IMR-90 (cell line): ENCODE measurements at regions not wholly inside any gene's neighbourhood (a gene's known extent, or its start where the extent isn't known, plus 50 kb on each side); places are given as distances from the start of the nearest gene placed in this dataset.

Experiments
- ATAC-seq: fragments of 200-7000 bp; cut with Tn5 transposase; 2 replicates; pipeline ENCODE4 v1.9.1; 2020; ENCODE audit warnings: low read depth, mild to moderate bottlenecking, moderate library complexity
- BruUV-seq: library from RNA; stranded (reverse); fragments of 400-500 nt; replicated peaks from 2 replicates; lab custom pipeline; 2021; lab: Mats Ljungman, UMichigan
- CTCF ChIA-PET: fragments of 300-600 bp; formaldehyde crosslinking; extraction: SDS; loops from one replicate; lab custom pipeline; 2021; ENCODE audit warnings: antibody characterized with exemption; lab: Yijun Ruan, JAX
- POLR2A ChIA-PET: fragments of 300-600 bp; sonication (Branson Sonifier 250); formaldehyde crosslinking; loops from one replicate; lab custom pipeline; 2022; ENCODE audit warnings: antibody characterized with exemption; ENCODE audit not compliant: unreplicated experiment; lab: Charles Lee
- DNase-seq: peaks from one replicate; pipeline ENCODE4 v3.0.0; 2013
- H2AFZ ChIP-seq: replicated peaks from 2 replicates; pipeline ENCODE3; 2013; ENCODE audit warnings: low read length, mild to moderate bottlenecking; ENCODE audit not compliant: poor library complexity
- H2AK5ac ChIP-seq: 2 replicates; pipeline ENCODE4 v1.6.1; 2013; ENCODE audit warnings: low read depth, low read length, inconsistent platforms
- H2AK9ac ChIP-seq: replicated peaks from 2 replicates; pipeline ENCODE3; 2013; ENCODE audit warnings: mild to moderate bottlenecking, low read depth, low read length, moderate library complexity; ENCODE audit not compliant: poor library complexity
- H2BK120ac ChIP-seq: 2 replicates; pipeline ENCODE4 v1.6.1; 2013; ENCODE audit warnings: low read depth, low read length, inconsistent platforms
- H2BK15ac ChIP-seq: 3 replicates; pipeline ENCODE4 v1.6.1; 2013; ENCODE audit warnings: low read depth, low read length, inconsistent platforms
- H2BK20ac ChIP-seq: 2 replicates; pipeline ENCODE4 v1.6.1; 2013; ENCODE audit warnings: low read depth, mild to moderate bottlenecking, inconsistent platforms, low read length, moderate library complexity
- H2BK5ac ChIP-seq: 2 replicates; pipeline ENCODE4 v1.6.1; 2013; ENCODE audit warnings: mild to moderate bottlenecking, low read depth, low read length, inconsistent platforms; ENCODE audit not compliant: poor library complexity, severe bottlenecking
- H3K14ac ChIP-seq: replicated peaks from 2 replicates; pipeline ENCODE4 v1.6.1; 2013; ENCODE audit warnings: low read depth, low read length, inconsistent platforms
- H3K18ac ChIP-seq: 2 replicates; pipeline ENCODE4 v1.6.1; 2013; ENCODE audit warnings: low read depth, low read length, control low read depth
- H3K23ac ChIP-seq: 2 replicates; pipeline ENCODE4 v1.6.1; 2013; ENCODE audit warnings: low read depth, low read length, inconsistent platforms
- H3K27ac ChIP-seq: 2 replicates; pipeline ENCODE4 v1.5.1; 2013; ENCODE audit warnings: mild to moderate bottlenecking, control low read depth, low read length; ENCODE audit not compliant: insufficient read depth
- H3K27me3 ChIP-seq: 2 replicates; pipeline ENCODE4 v1.6.1; 2013; ENCODE audit warnings: low read length; ENCODE audit not compliant: control insufficient read depth, insufficient read depth
- H3K36me3 ChIP-seq: 2 replicates; pipeline ENCODE4 v1.6.1; 2013; ENCODE audit warnings: low read length, mixed read lengths; ENCODE audit not compliant: control insufficient read depth, insufficient read depth
- H3K4ac ChIP-seq: 2 replicates; pipeline ENCODE4 v1.6.1; 2013; ENCODE audit warnings: low read depth, low read length, inconsistent platforms
- H3K4me1 ChIP-seq: 2 replicates; pipeline ENCODE4 v1.6.1; 2013; ENCODE audit warnings: low read length, mixed read lengths; ENCODE audit not compliant: control insufficient read depth, insufficient read depth
- H3K4me2 ChIP-seq: 2 replicates; pipeline ENCODE4 v1.6.1; 2013; ENCODE audit warnings: low read depth, mild to moderate bottlenecking, control low read depth, low read length, moderate library complexity
- H3K4me3 ChIP-seq: 2 replicates; pipeline ENCODE4 v1.5.1; 2013; ENCODE audit warnings: low read depth, mild to moderate bottlenecking, control low read depth, low read length, moderate library complexity; ENCODE audit not compliant: insufficient read depth
- H3K56ac ChIP-seq: 2 replicates; pipeline ENCODE4 v1.6.1; 2013; ENCODE audit warnings: low read length, inconsistent platforms; ENCODE audit not compliant: insufficient read depth; ENCODE audit errors: extremely low read depth
- H3K79me1 ChIP-seq, 2 experiments: 2 replicates each; pipeline ENCODE4 v1.6.1; 2013; ENCODE audit warnings: low read length in 2 of 2, inconsistent platforms in 1 of 2, low read depth in 1 of 2
- H3K9ac ChIP-seq: 2 replicates; pipeline ENCODE4 v1.6.1; 2013; ENCODE audit warnings: low read depth, low read length, control low read depth
- H3K9me1 ChIP-seq: 2 replicates; pipeline ENCODE4 v1.6.1; 2013; ENCODE audit warnings: low read length, inconsistent platforms; ENCODE audit not compliant: insufficient read depth
- H3K9me3 ChIP-seq: 2 replicates; pipeline ENCODE4 v1.6.1; 2013; ENCODE audit warnings: low read length; ENCODE audit not compliant: control insufficient read depth, insufficient read depth
- H4K20me1 ChIP-seq: 2 replicates; pipeline ENCODE4 v1.6.1; 2013; ENCODE audit warnings: low read length, inconsistent platforms; ENCODE audit not compliant: insufficient read depth
- H4K5ac ChIP-seq: 2 replicates; pipeline ENCODE4 v1.6.1; 2013; ENCODE audit warnings: mild to moderate bottlenecking, low read depth, low read length, control low read depth
- H4K8ac ChIP-seq, 2 experiments: 2 replicates each; pipeline ENCODE4 v1.6.1; 2013; ENCODE audit warnings: low read depth in 2 of 2, low read length in 2 of 2, control low read depth in 1 of 2, inconsistent platforms in 1 of 2
- H4K91ac ChIP-seq: 2 replicates; pipeline ENCODE4 v1.6.1; 2013; ENCODE audit warnings: low read depth, low read length, inconsistent platforms; ENCODE audit not compliant: insufficient read depth
- BHLHE40 ChIP-seq: fragments of 150-350 bp; IDR thresholded peaks from 2 replicates; pipeline ENCODE4 v1.6.1; 2016; ENCODE audit warnings: mild to moderate bottlenecking, low read depth, low read length
- CEBPB ChIP-seq: IDR thresholded peaks from 2 replicates; pipeline ENCODE4 v1.6.1; 2012; ENCODE audit warnings: low read depth, low read length, improper control_type of control experiment
- CHD1 ChIP-seq: IDR thresholded peaks from 2 replicates; pipeline ENCODE4 v1.6.1; 2012; ENCODE audit warnings: low read depth, low read length, improper control_type of control experiment
- CTCF ChIP-seq: conservative IDR thresholded peaks from 2 replicates; pipeline ENCODE4 v1.5.1; 2012; ENCODE audit warnings: mild to moderate bottlenecking, low read depth, low read length, improper control_type of control experiment
- ELK1 ChIP-seq: fragments of 150-350 bp; IDR thresholded peaks from 2 replicates; pipeline ENCODE4 v1.6.1; 2016; ENCODE audit warnings: low read depth, mild to moderate bottlenecking, low read length, moderate library complexity, borderline replicate concordance
- FOS ChIP-seq: fragments of 150-350 bp; IDR thresholded peaks from 2 replicates; pipeline ENCODE4 v1.6.1; 2016; ENCODE audit warnings: low read depth, low read length
- MAFK ChIP-seq: IDR thresholded peaks from 2 replicates; pipeline ENCODE4 v1.6.1; 2012; ENCODE audit warnings: low read depth, low read length, improper control_type of control experiment
- MAZ ChIP-seq: IDR thresholded peaks from 2 replicates; pipeline ENCODE4 v1.6.1; 2012; ENCODE audit warnings: low read depth, mild to moderate bottlenecking, low read length, improper control_type of control experiment, moderate library complexity, borderline replicate concordance
- MXI1 ChIP-seq: IDR thresholded peaks from 2 replicates; pipeline ENCODE4 v1.6.1; 2012; ENCODE audit warnings: low read depth, mild to moderate bottlenecking, low read length, moderate library complexity, borderline replicate concordance
- NFE2L2 ChIP-seq: fragments of 150-350 bp; IDR thresholded peaks from 2 replicates; pipeline ENCODE4 v1.6.1; 2016; ENCODE audit warnings: low read depth, mild to moderate bottlenecking, low read length
- POLR2A ChIP-seq: IDR thresholded peaks from 2 replicates; pipeline ENCODE4 v1.6.1; 2012; ENCODE audit warnings: mild to moderate bottlenecking, low read depth, low read length
- RAD21 ChIP-seq: IDR thresholded peaks from 2 replicates; pipeline ENCODE4 v1.6.1; 2012; ENCODE audit warnings: low read length, improper control_type of control experiment
- RCOR1 ChIP-seq: IDR thresholded peaks from 2 replicates; pipeline ENCODE4 v1.6.1; 2012; ENCODE audit warnings: mild to moderate bottlenecking, low read length, improper control_type of control experiment; ENCODE audit not compliant: insufficient replicate concordance
- RFX5 ChIP-seq: IDR thresholded peaks from 2 replicates; pipeline ENCODE4 v1.8.0; 2012; ENCODE audit warnings: low read depth, mild to moderate bottlenecking, low read length, moderate library complexity
- SMC3 ChIP-seq: fragments of 150-350 bp; IDR thresholded peaks from 2 replicates; pipeline ENCODE4 v1.6.1; 2016; ENCODE audit warnings: low read depth, mild to moderate bottlenecking, antibody characterized with exemption, low read length, moderate library complexity
- USF2 ChIP-seq: fragments of 150-350 bp; IDR thresholded peaks from 2 replicates; pipeline ENCODE4 v1.6.1; 2017; ENCODE audit warnings: mild to moderate bottlenecking, antibody characterized with exemption, low read length, low read depth
- WGBS, 2 experiments: methylation state at CpG; one replicate each; pipeline versions ENCODE4 v1.1.5 to v1.1.7; 2013; ENCODE audit warnings: missing lambda C conversion rate in 2 of 2; ENCODE audit not compliant: insufficient read length in 1 of 2; ENCODE audit errors: extremely low coverage in 2 of 2; 5-methylcytosine and 5-hydroxymethylcytosine counted together
- dilution Hi-C: fragments of 300-500 bp; cut with HindIII; formaldehyde crosslinking; loops from one replicate; pipeline ENCODE4 v1.14.3; 2018; ENCODE audit warnings: low sequenced_read_pairs; ENCODE audit not compliant: unreplicated experiment
- in situ Hi-C: fragments of 300-500 bp; cut with MboI; formaldehyde crosslinking; loops from 3 replicates; pipeline ENCODE4 v1.14.3; 2019; ENCODE audit warnings: low sequenced_read_pairs, inconsistent platforms, mixed read lengths
- intact Hi-C: fragments of 100-400 bp; cut with micrococcal nuclease; formaldehyde crosslinking; loops from 2 replicates; pipeline ENCODE4 v1.10.0; 2022

GRCh38 chr6:113619077-113619476 lies 238.1 kb upstream of the MARCKS start:
- no peak overlapping the region for H3K18ac ChIP-seq
- H2BK20ac ChIP-seq: no peak overlapping the region
- H2BK15ac ChIP-seq: no peak overlapping the region
- WGBS, 2 experiments: no CpG with 5 or more reads among the region's 4 CpGs
- DNase-seq (peak; percentile 63), ATAC-seq (no peak; the same call in 1 of the 2 replicates)
- H3K4ac ChIP-seq: no peak overlapping the region
- no peaks in the 10 kb centered on the region for H3K9me3 ChIP-seq
- H3K27me3 ChIP-seq: no peaks in the 10 kb centered on the region
- ChIA-PET CTCF (no interaction called here), POLR2A (no interaction called here)
- no peak overlapping the region for H2AFZ ChIP-seq
- no peak overlapping the region for H2AK5ac ChIP-seq
- 0 out of 2 replicates have a peak overlapping the region, but pooled peaks have one; percentile 40 for H3K4me2 ChIP-seq
- TF ChIP-seq USF2: no peak
- TF ChIP-seq CHD1: no peak
- TF ChIP-seq CEBPB: no peak
- TF ChIP-seq MAFK: no peak
- TF ChIP-seq ELK1: no peak
- no peak for TF ChIP-seq BHLHE40
- no peak for TF ChIP-seq NFE2L2
- TF ChIP-seq SMC3: no peak
- no peak for TF ChIP-seq RAD21
- TF ChIP-seq RFX5: no peak
- TF ChIP-seq POLR2A: no peak
- no peak for TF ChIP-seq MAZ
- no peak for TF ChIP-seq RCOR1
- TF ChIP-seq FOS: no peak
- no peak for TF ChIP-seq CTCF
- TF ChIP-seq MXI1: no peak
- no TSS peak for BruUV-seq
- H2BK5ac ChIP-seq: no peak overlapping the region
- no peaks in the 10 kb centered on the region; the same call in 1 of the 2 replicates for H3K9me1 ChIP-seq
- H4K8ac ChIP-seq: no peak overlapping the region
- in situ Hi-C loops (no loop called here), dilution Hi-C loops (no loop called here), intact Hi-C loops (no loop called here)
- H3K36me3 ChIP-seq: no peaks in the 10 kb centered on the region
- no peak overlapping the region for H2BK120ac ChIP-seq
- H2AK9ac ChIP-seq: no peak overlapping the region
- no peak overlapping the region for H3K9ac ChIP-seq
- H3K79me1 ChIP-seq: no peaks in the 10 kb centered on the region
- no peak overlapping the region for H3K56ac ChIP-seq
- no peak overlapping the region for H3K14ac ChIP-seq
- H3K4me1 ChIP-seq: peaks cover 2% of the 10 kb centered on the region
- no peak overlapping the region for H4K5ac ChIP-seq
- H3K4me3 ChIP-seq: no peak overlapping the region
- H4K91ac ChIP-seq: no peak overlapping the region
- H3K27ac ChIP-seq: no peak overlapping the region
- no peak overlapping the region for H3K23ac ChIP-seq
- H4K20me1 ChIP-seq: no peaks in the 10 kb centered on the region
